ENCODE measurements at regions not wholly inside any gene's neighbourhood (a gene's known extent, or its start where the extent isn't known, plus 50 kb on each side); places are given as distances from the start of the nearest gene placed in this dataset.

DNA sequence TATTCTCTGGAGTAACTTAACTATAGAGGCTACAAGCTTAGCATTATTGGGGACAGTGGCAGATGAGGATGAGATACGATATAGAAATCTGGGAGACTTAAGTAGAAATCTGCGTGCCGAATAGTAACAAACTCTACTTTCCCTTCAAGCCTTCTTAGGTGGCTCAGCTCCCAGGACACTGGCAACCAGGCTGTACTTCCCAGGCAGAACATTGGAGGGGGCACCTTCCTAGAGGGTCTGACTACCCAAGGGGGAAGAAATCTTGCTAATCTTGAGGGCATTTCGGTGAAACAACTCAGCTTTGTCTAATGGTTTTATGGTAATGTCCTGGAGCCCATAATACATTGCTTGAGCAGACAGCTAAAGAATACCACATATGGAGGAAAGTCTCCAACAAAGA is 126.2 kb upstream of the DTNA start:
- Histone ChIP-seq H3K36me3 (ENCODE audit: control insufficient read depth, insufficient read depth, low read length) (no peaks in the 10 kb centered on the region), H3K4me3 (ENCODE audit: low read depth, low read length) (no peak overlapping the region), H3K27me3 (ENCODE audit: control insufficient read depth, insufficient read depth, low read length) (no peaks in the 10 kb centered on the region)
- no peak for TF ChIP-seq CTCF (IDR thresholded peaks at IDR 0.05; ENCODE audit: insufficient read depth, low read length, poor library complexity, severe bottlenecking)
- no peak for DNase-seq (ENCODE audit: low read depth)

GRCh38 chr18:34590503-34590902 is 119.6 kb upstream of the DTNA start:
- Histone ChIP-seq H3K4me3 (ENCODE audit: low read depth, low read length) (no peak overlapping the region), H3K27me3 (ENCODE audit: control insufficient read depth, insufficient read depth, low read length) (no peaks in the 10 kb centered on the region), H3K36me3 (ENCODE audit: control insufficient read depth, insufficient read depth, low read length) (no peaks in the 10 kb centered on the region)
- TF ChIP-seq CTCF (IDR thresholded peaks at IDR 0.05; ENCODE audit: insufficient read depth, low read length, poor library complexity, severe bottlenecking): no peak
- DNase-seq (ENCODE audit: low read depth): no peak

DNA sequence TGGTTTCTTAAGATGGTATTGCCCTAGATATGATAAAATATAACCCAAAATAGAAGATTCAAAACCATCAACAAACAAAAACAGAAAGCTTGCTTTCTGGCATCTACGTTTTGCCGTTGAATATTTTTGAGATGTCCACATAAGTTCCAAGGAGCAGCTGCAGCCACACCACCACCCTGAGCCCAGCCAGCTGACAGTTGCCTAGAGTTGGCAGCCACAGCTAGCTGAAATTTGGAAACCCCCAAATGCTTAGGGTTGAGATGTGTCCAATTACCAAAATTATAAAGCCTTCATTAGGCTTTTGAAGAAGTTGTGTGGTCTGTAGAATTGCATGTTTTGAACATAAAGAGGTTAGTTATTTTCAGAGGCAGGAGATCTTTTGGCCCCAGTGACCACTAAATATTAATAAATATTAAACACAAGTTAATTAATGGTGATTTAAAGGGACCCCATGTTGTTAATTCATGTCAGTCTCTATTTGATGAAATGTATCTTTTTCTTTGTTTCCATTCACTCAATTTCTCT is 118.1 kb upstream of the DTNA start:
- no peak for DNase-seq (ENCODE audit: low read depth)
- no peak for TF ChIP-seq CTCF (IDR thresholded peaks at IDR 0.05; ENCODE audit: insufficient read depth, low read length, poor library complexity, severe bottlenecking)
- Histone ChIP-seq H3K36me3 (ENCODE audit: control insufficient read depth, insufficient read depth, low read length) (no peaks in the 10 kb centered on the region), H3K27me3 (ENCODE audit: control insufficient read depth, insufficient read depth, low read length) (no peaks in the 10 kb centered on the region), H3K4me3 (ENCODE audit: low read depth, low read length) (no peak overlapping the region)

- TF ChIP-seq CTCF (IDR thresholded peaks at IDR 0.05; ENCODE audit: insufficient read depth, low read length, poor library complexity, severe bottlenecking): no peak
- no peaks in the 10 kb centered on the region for H3K36me3 ChIP-seq (ENCODE audit: control insufficient read depth, insufficient read depth, low read length)
- DNase-seq (ENCODE audit: low read depth): no peak
- H3K4me3 ChIP-seq (ENCODE audit: low read depth, low read length): no peak overlapping the region
- H3K27me3 ChIP-seq (ENCODE audit: control insufficient read depth, insufficient read depth, low read length): no peaks in the 10 kb centered on the region
Measured at GRCh38 chr18:34592481-34592880, 117.6 kb upstream of the DTNA start.

- no peaks in the 10 kb centered on the region for H3K36me3 ChIP-seq (ENCODE audit: control insufficient read depth, insufficient read depth, low read length)
- DNase-seq (ENCODE audit: low read depth): peak; percentile 50
- no peak for TF ChIP-seq CTCF (IDR thresholded peaks at IDR 0.05; ENCODE audit: insufficient read depth, low read length, poor library complexity, severe bottlenecking)
- peak overlapping the region; percentile 38 for H3K4me3 ChIP-seq (ENCODE audit: low read depth, low read length)
- no peaks in the 10 kb centered on the region for H3K27me3 ChIP-seq (ENCODE audit: control insufficient read depth, insufficient read depth, low read length)
Measured at GRCh38 chr18:34592961-34593382, 117.1 kb upstream of the DTNA start.

GRCh38 chr18:34594266-34594665 is 115.8 kb upstream of the DTNA start:
- Histone ChIP-seq H3K4me3 (ENCODE audit: low read depth, low read length) (no peak overlapping the region), H3K27me3 (ENCODE audit: control insufficient read depth, insufficient read depth, low read length) (no peaks in the 10 kb centered on the region), H3K36me3 (ENCODE audit: control insufficient read depth, insufficient read depth, low read length) (no peaks in the 10 kb centered on the region)
- TF ChIP-seq CTCF (IDR thresholded peaks at IDR 0.05; ENCODE audit: insufficient read depth, low read length, poor library complexity, severe bottlenecking): no peak
- DNase-seq (ENCODE audit: low read depth): no peak

Measured in kidney epithelial cell (primary cell).